ENCODE measurements at regions not wholly inside any gene's neighbourhood (a gene's known extent, or its start where the extent isn't known, plus 50 kb on each side); places are given as distances from the start of the nearest gene placed in this dataset.

DNA sequence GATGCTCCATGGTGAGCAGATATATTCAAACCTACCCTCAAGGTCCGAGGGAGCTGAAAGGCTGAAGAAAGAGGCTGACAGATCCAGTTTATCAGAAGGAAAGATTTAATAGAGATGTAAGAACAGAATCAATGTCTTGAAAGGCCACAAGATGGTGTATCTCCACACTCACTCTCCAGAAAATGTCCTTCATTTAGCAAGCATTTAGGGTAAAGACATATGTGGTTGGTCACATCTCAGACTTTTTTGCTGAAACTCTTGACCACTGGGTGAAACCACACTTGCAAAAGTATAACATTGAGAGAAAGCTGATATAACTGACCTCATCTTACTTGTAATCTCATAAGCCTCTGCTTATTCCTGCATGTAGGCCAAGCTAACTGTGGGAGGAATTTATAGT, 745.8 kb upstream of the GALNTL6 start:
- TF ChIP-seq JUN (IDR thresholded peaks at IDR 0.05; ENCODE audit: borderline replicate concordance, insufficient read depth, insufficient read length, low read depth) (no peak), GATA2 (IDR thresholded peaks at IDR 0.05; ENCODE audit: insufficient read depth, insufficient read length, low read depth, low read length) (no peak), POLR2AphosphoS5 (IDR thresholded peaks at IDR 0.05; ENCODE audit: insufficient read depth, low read depth, low read length) (no peak), MYC (IDR thresholded peaks at IDR 0.05; ENCODE audit: low read depth, low read length) (no peak), FOS (IDR thresholded peaks at IDR 0.05; ENCODE audit: borderline replicate concordance, insufficient read depth, low read length) (no peak), POLR2A (IDR thresholded peaks at IDR 0.05; ENCODE audit: low read depth, low read length) (no peak), CTCF (IDR thresholded peaks at IDR 0.05; ENCODE audit: extremely low read depth in 1 of 2, insufficient read depth in 1 of 2, low read depth in 1 of 2, low read length in 2 of 2) (no peak)
- Histone ChIP-seq H3K27me3 (ENCODE audit: control insufficient read depth in 2 of 2, insufficient read depth in 2 of 2, low read length in 2 of 2) (no peaks in the 10 kb centered on the region), H4K20me1 (replicated peaks; ENCODE audit: control insufficient read depth, extremely low read depth, insufficient read depth, low read length) (no peaks in the 10 kb centered on the region), H3K4me2 (ENCODE audit: insufficient read depth, low read length) (no peak overlapping the region), H3K27ac (ENCODE audit: insufficient read depth, low read depth, low read length) (no peak overlapping the region), H3K9ac (replicated peaks; ENCODE audit: extremely low read depth, insufficient read depth, low read length) (no peak overlapping the region), H2AFZ (ENCODE audit: low read depth, low read length) (no peak overlapping the region), H3K4me3 (replicated peaks in 1 of 3; ENCODE audit: insufficient read depth in 1 of 3, low read depth in 1 of 3, low read length in 3 of 3) (no peak overlapping the region), H3K79me2 (ENCODE audit: control insufficient read depth, insufficient read depth, low read length) (no peaks in the 10 kb centered on the region), H3K9me3 (replicated peaks; ENCODE audit: control insufficient read depth, insufficient read depth, low read length) (peaks cover 3% of the 10 kb centered on the region), H3K4me1 (ENCODE audit: control insufficient read depth, extremely low read depth, insufficient read depth, low read length) (no peaks in the 10 kb centered on the region), H3K9me1 (replicated peaks; ENCODE audit: control insufficient read depth, extremely low read depth, insufficient read depth, low read length) (no peaks in the 10 kb centered on the region), H3K36me3 (ENCODE audit: control insufficient read depth in 2 of 2, extremely low read depth in 1 of 2, insufficient read depth in 2 of 2, low read length in 2 of 2) (no peaks in the 10 kb centered on the region)
- CTCF ChIA-PET = no interaction called here
- no TSS peak for BruUV-seq (replicated peaks)
- DNase-seq (ENCODE audit: low read depth, low spot score) = no peak
- no peak for FAIRE-seq
- dilution Hi-C loops (cut with MboI; ENCODE audit: extremely low pct_ligation_motif_present, low sequenced_read_pairs) (no loop called here), intact Hi-C loops (cut with micrococcal nuclease) (no loop called here)
- POLR2A ChIA-PET = no interaction called here

- dilution Hi-C loops (cut with MboI; ENCODE audit: extremely low pct_ligation_motif_present, low sequenced_read_pairs) = no loop called here
- H3K27me3 ChIP-seq (ENCODE audit: control insufficient read depth in 2 of 2, insufficient read depth in 2 of 2, low read length in 2 of 2) = no peaks in the 10 kb centered on the region
- H4K20me1 ChIP-seq (replicated peaks; ENCODE audit: control insufficient read depth, extremely low read depth, insufficient read depth, low read length) = no peaks in the 10 kb centered on the region
- no peak overlapping the region for H3K4me2 ChIP-seq (ENCODE audit: insufficient read depth, low read length)
- TF ChIP-seq MAX (IDR thresholded peaks at IDR 0.05; ENCODE audit: insufficient read depth, insufficient read length) (no peak), POLR2AphosphoS5 (IDR thresholded peaks at IDR 0.05; ENCODE audit: insufficient read depth, low read depth, low read length) (no peak), GATA2 (IDR thresholded peaks at IDR 0.05; ENCODE audit: insufficient read depth, insufficient read length, low read depth, low read length) (no peak), FOS (IDR thresholded peaks at IDR 0.05; ENCODE audit: borderline replicate concordance, insufficient read depth, low read length) (no peak), EZH2 (IDR thresholded peaks at IDR 0.05; ENCODE audit: borderline replicate concordance, low read depth, low read length, severe bottlenecking) (no peak), CTCF (IDR thresholded peaks at IDR 0.05; ENCODE audit: extremely low read depth in 1 of 2, insufficient read depth in 1 of 2, low read depth in 1 of 2, low read length in 2 of 2) (no peak), POLR2A (IDR thresholded peaks at IDR 0.05; ENCODE audit: low read depth, low read length) (no peak), MYC (IDR thresholded peaks at IDR 0.05; ENCODE audit: low read depth, low read length) (no peak), JUN (IDR thresholded peaks at IDR 0.05; ENCODE audit: borderline replicate concordance, insufficient read depth, insufficient read length, low read depth) (no peak)
- H2AFZ ChIP-seq (ENCODE audit: low read depth, low read length) = no peak overlapping the region
- CTCF ChIA-PET = no interaction called here
- no peak for FAIRE-seq
- no peak overlapping the region for H3K4me3 ChIP-seq (replicated peaks in 1 of 3; ENCODE audit: insufficient read depth in 1 of 3, low read depth in 1 of 3, low read length in 3 of 3)
- H3K9ac ChIP-seq (replicated peaks; ENCODE audit: extremely low read depth, insufficient read depth, low read length) = no peak overlapping the region
- H3K36me3 ChIP-seq (ENCODE audit: control insufficient read depth in 2 of 2, extremely low read depth in 1 of 2, insufficient read depth in 2 of 2, low read length in 2 of 2) = no peaks in the 10 kb centered on the region
- intact Hi-C loops (cut with micrococcal nuclease) = no loop called here
- H3K9me3 ChIP-seq (replicated peaks; ENCODE audit: control insufficient read depth, insufficient read depth, low read length) = no peaks in the 10 kb centered on the region
- no peaks in the 10 kb centered on the region for H3K4me1 ChIP-seq (ENCODE audit: control insufficient read depth, extremely low read depth, insufficient read depth, low read length)
- H3K27ac ChIP-seq (ENCODE audit: insufficient read depth, low read depth, low read length) = no peak overlapping the region
- H3K9me1 ChIP-seq (replicated peaks; ENCODE audit: control insufficient read depth, extremely low read depth, insufficient read depth, low read length) = no peaks in the 10 kb centered on the region
- no peaks in the 10 kb centered on the region for H3K79me2 ChIP-seq (ENCODE audit: control insufficient read depth, insufficient read depth, low read length)
- POLR2A ChIA-PET = no interaction called here
- no peak for DNase-seq (ENCODE audit: low read depth, low spot score)
- no TSS peak for BruUV-seq (replicated peaks)
Measured at GRCh38 chr4:171049380-171049779, 763.8 kb upstream of the GALNTL6 start.
